GM23338 (cell line): ENCODE measurements at regions not wholly inside any gene's neighbourhood (a gene's known extent, or its start where the extent isn't known, plus 50 kb on each side); places are given as distances from the start of the nearest gene placed in this dataset.

Source experiments
- ATAC-seq: fragments of 200-7000 bp; cut with Tn5 transposase; 3 replicates; pipeline ENCODE4 v1.9.1; 2020
- DNase-seq: peaks from one replicate; pipeline ENCODE4 v3.0.0-alpha.2; 2015; ENCODE audit warnings: low spot score
- H2AFZ ChIP-seq: fragments of 200-600 bp; sonication (generic); 2 replicates; pipeline ENCODE4 v1.8.0; 2016; ENCODE audit warnings: antibody characterized with exemption, mild to moderate bottlenecking, moderate library complexity
- H3F3A ChIP-seq: fragments of 200-600 bp; sonication (generic); replicated peaks from 2 replicates; pipeline ENCODE4 v1.8.0; 2017; ENCODE audit warnings: antibody characterized with exemption, mixed run types, low read depth
- H3K27ac ChIP-seq: fragments of 200-600 bp; sonication (generic); 2 replicates; pipeline ENCODE4 v1.6.1; 2016; ENCODE audit warnings: low read depth
- H3K27me3 ChIP-seq: fragments of 200-600 bp; sonication (generic); 2 replicates; pipeline ENCODE4 v1.8.0; 2016; ENCODE audit warnings: mild to moderate bottlenecking, mixed run types, moderate library complexity; ENCODE audit not compliant: insufficient read depth
- H3K36me3 ChIP-seq: fragments of 200-600 bp; sonication (generic); 2 replicates; pipeline ENCODE4 v1.8.0; 2016; ENCODE audit warnings: mild to moderate bottlenecking; ENCODE audit not compliant: insufficient read depth
- H3K4me1 ChIP-seq: fragments of 200-600 bp; sonication (generic); 2 replicates; pipeline ENCODE4 v1.8.0; 2016; ENCODE audit warnings: mild to moderate bottlenecking, moderate library complexity; ENCODE audit not compliant: insufficient read depth
- H3K4me2 ChIP-seq: fragments of 200-600 bp; sonication (generic); 2 replicates; pipeline ENCODE4 v1.7.1; 2017; ENCODE audit warnings: mixed run types
- H3K4me3 ChIP-seq: fragments of 200-600 bp; sonication (generic); 2 replicates; pipeline ENCODE4 v1.6.1; 2016; ENCODE audit warnings: mixed run types
- H3K79me2 ChIP-seq: fragments of 200-600 bp; sonication (generic); replicated peaks from 2 replicates; pipeline ENCODE4 v1.8.0; 2017; ENCODE audit warnings: mild to moderate bottlenecking; ENCODE audit not compliant: insufficient read depth
- H3K9me2 ChIP-seq: fragments of 200-600 bp; sonication (generic); 2 replicates; pipeline ENCODE4 v1.8.0; 2017; ENCODE audit not compliant: insufficient read depth
- H4K20me1 ChIP-seq: fragments of 200-600 bp; sonication (generic); replicated peaks from 2 replicates; pipeline ENCODE4 v1.8.0; 2017; ENCODE audit warnings: mild to moderate bottlenecking; ENCODE audit not compliant: insufficient read depth
- H3K27ac Mint-ChIP-seq: 2 replicates; pipeline ENCODE4 v1.8.0; 2020; ENCODE audit warnings: inconsistent platforms, mild to moderate bottlenecking, moderate library complexity, mixed read lengths
- H3K27me3 Mint-ChIP-seq: 3 replicates; pipeline ENCODE4 v1.8.0; 2022; ENCODE audit warnings: low read depth, mild to moderate bottlenecking, moderate library complexity, mixed read lengths, inconsistent platforms; ENCODE audit not compliant: insufficient read depth, poor library complexity
- H3K36me3 Mint-ChIP-seq: 3 replicates; pipeline ENCODE4 v1.8.0; 2021; ENCODE audit warnings: low read depth, mild to moderate bottlenecking, inconsistent platforms, moderate library complexity, mixed read lengths
- H3K4me1 Mint-ChIP-seq: 3 replicates; pipeline ENCODE4 v1.8.0; 2020; ENCODE audit warnings: mild to moderate bottlenecking, inconsistent platforms, mixed read lengths
- H3K4me3 Mint-ChIP-seq: 3 replicates; pipeline ENCODE4 v1.8.0; 2021; ENCODE audit warnings: moderate library complexity, mild to moderate bottlenecking, inconsistent platforms, mixed read lengths
- H3K9me3 Mint-ChIP-seq: 3 replicates; pipeline ENCODE4 v1.8.0; 2020; ENCODE audit warnings: moderate library complexity, mild to moderate bottlenecking, inconsistent platforms, mixed read lengths
- EZH2 ChIP-seq: fragments of 200-600 bp; sonication (generic); IDR thresholded peaks from one replicate; pipeline ENCODE4 v1.8.0; 2017; ENCODE audit warnings: antibody characterized with exemption, mild to moderate bottlenecking, low read depth; ENCODE audit not compliant: unreplicated experiment
- JUNB ChIP-seq: IDR thresholded peaks from one replicate; pipeline ENCODE4 v1.6.1; 2016; ENCODE audit warnings: antibody characterized with exemption; ENCODE audit not compliant: unreplicated experiment
- STAT1 ChIP-seq: IDR thresholded peaks from one replicate; pipeline ENCODE4 v1.6.1; 2016; ENCODE audit warnings: antibody characterized with exemption; ENCODE audit not compliant: unreplicated experiment
- TF ChIP-seq, protein P1 (sequence below): fragments of 250-450 bp; sonication (Bioruptor Pico); IDR thresholded peaks from 2 replicates; pipeline ENCODE4 v1.5.0; 2020; ENCODE audit warnings: mild to moderate bottlenecking, moderate library complexity
- TF ChIP-seq, protein P2 (sequence below): IDR thresholded peaks from one replicate; pipeline ENCODE4 v1.6.1; 2018; ENCODE audit warnings: antibody characterized with exemption; ENCODE audit not compliant: unreplicated experiment

DNA sequence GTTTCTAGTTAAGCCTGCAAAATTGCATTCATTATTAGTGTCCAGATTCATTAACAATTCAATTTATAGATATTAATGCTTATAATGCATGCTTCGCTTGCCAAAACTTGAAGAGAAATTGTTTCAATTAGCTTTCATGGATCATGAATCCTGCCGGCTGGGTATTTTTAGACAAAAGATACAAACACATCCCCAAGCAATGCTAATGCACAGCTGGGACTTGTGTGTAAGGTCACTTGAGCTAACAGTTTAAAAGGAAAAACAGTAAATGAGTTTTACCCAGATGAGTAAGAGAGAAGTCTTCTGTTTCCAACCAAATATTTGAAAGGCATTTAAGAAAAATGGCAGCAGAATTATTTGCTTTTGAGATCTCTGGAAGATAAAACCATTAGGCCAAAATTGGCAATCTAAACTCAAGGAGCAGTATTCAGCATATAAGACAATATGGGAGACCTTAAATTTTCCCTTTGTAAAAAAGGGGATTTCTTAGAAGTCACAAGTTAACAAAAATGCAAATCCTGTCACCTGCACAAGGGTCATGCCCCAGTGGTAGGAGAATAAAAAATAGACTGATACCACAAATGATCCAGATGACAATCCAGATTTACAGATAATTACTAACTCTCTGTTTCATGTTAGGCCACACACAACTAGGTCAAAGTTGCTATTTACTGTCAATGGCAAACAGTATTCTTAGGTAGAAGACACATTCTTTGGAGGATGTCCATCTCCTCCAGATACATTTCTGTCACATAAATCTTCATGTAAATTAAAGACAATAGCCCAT is 418.4 kb upstream of the PMFBP1 start (continued):
- TF ChIP-seq, protein P1, sequence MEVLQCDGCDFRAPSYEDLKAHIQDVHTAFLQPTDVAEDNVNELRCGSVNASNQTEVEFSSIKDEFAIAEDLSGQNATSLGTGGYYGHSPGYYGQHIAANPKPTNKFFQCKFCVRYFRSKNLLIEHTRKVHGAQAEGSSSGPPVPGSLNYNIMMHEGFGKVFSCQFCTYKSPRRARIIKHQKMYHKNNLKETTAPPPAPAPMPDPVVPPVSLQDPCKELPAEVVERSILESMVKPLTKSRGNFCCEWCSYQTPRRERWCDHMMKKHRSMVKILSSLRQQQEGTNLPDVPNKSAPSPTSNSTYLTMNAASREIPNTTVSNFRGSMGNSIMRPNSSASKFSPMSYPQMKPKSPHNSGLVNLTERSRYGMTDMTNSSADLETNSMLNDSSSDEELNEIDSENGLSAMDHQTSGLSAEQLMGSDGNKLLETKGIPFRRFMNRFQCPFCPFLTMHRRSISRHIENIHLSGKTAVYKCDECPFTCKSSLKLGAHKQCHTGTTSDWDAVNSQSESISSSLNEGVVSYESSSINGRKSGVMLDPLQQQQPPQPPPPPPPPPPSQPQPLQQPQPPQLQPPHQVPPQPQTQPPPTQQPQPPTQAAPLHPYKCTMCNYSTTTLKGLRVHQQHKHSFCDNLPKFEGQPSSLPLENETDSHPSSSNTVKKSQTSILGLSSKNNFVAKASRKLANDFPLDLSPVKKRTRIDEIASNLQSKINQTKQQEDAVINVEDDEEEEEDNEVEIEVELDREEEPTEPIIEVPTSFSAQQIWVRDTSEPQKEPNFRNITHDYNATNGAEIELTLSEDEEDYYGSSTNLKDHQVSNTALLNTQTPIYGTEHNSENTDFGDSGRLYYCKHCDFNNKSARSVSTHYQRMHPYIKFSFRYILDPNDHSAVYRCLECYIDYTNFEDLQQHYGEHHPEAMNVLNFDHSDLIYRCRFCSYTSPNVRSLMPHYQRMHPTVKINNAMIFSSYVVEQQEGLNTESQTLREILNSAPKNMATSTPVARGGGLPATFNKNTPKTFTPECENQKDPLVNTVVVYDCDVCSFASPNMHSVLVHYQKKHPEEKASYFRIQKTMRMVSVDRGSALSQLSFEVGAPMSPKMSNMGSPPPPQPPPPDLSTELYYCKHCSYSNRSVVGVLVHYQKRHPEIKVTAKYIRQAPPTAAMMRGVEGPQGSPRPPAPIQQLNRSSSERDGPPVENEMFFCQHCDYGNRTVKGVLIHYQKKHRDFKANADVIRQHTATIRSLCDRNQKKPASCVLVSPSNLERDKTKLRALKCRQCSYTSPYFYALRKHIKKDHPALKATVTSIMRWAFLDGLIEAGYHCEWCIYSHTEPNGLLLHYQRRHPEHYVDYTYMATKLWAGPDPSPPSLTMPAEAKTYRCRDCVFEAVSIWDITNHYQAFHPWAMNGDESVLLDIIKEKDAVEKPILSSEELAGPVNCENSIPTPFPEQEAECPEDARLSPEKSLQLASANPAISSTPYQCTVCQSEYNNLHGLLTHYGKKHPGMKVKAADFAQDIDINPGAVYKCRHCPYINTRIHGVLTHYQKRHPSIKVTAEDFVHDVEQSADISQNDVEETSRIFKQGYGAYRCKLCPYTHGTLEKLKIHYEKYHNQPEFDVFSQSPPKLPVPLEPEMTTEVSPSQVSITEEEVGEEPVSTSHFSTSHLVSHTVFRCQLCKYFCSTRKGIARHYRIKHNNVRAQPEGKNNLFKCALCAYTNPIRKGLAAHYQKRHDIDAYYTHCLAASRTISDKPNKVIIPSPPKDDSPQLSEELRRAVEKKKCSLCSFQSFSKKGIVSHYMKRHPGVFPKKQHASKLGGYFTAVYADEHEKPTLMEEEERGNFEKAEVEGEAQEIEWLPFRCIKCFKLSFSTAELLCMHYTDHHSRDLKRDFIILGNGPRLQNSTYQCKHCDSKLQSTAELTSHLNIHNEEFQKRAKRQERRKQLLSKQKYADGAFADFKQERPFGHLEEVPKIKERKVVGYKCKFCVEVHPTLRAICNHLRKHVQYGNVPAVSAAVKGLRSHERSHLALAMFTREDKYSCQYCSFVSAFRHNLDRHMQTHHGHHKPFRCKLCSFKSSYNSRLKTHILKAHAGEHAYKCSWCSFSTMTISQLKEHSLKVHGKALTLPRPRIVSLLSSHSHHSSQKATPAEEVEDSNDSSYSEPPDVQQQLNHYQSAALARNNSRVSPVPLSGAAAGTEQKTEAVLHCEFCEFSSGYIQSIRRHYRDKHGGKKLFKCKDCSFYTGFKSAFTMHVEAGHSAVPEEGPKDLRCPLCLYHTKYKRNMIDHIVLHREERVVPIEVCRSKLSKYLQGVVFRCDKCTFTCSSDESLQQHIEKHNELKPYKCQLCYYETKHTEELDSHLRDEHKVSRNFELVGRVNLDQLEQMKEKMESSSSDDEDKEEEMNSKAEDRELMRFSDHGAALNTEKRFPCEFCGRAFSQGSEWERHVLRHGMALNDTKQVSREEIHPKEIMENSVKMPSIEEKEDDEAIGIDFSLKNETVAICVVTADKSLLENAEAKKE (CRISPR knock-in tag), result no peak

DNA sequence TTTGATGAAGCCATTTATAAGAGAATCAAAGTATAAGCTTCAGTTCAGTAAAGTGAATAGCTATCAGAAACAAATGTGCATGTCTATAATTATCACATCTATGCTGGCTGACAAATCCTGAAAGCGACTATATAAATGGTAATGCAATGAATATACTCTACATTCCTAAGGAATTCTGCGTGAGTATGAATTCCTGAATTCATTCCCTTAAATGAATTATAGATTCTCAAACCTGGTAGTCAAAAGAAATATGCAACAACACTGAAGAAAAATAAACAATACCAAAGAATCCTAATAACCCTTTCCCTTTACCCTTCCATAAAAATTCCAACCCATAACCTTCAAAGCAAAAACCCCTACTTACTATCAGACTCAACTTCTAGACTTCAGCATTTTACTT is 416.6 kb upstream of the PMFBP1 start:
- Mint-ChIP-seq H3K9me3 (peaks cover 2% of the 10 kb centered on the region; the same call in 2 of the 3 replicates), H3K36me3 (no peaks in the 10 kb centered on the region; the same call in 2 of the 3 replicates), H3K4me1 (peaks cover 7% of the 10 kb centered on the region), H3K27me3 (no peaks in the 10 kb centered on the region), H3K4me3 (no peak overlapping the region), H3K27ac (no peak overlapping the region)
- peaks cover 8% of the 10 kb centered on the region; the same call in 1 of the 2 replicates for H4K20me1 ChIP-seq
- H2AFZ ChIP-seq, result no peak overlapping the region
- ATAC-seq (no peak), DNase-seq (no peak)
- H3K9me2 ChIP-seq, result no peaks in the 10 kb centered on the region
- no peaks in the 10 kb centered on the region for H3K36me3 ChIP-seq
- no peaks in the 10 kb centered on the region; the same call in none of the 2 replicates for H3K79me2 ChIP-seq
- H3K4me3 ChIP-seq, result no peak overlapping the region
- H3K27ac ChIP-seq, result no peak overlapping the region
- H3K27me3 ChIP-seq, result no peaks in the 10 kb centered on the region
- H3F3A ChIP-seq, result no peaks in the 10 kb centered on the region
- no peak overlapping the region for H3K4me2 ChIP-seq
- H3K4me1 ChIP-seq, result peaks cover 5% of the 10 kb centered on the region; the same call in 1 of the 2 replicates
- TF ChIP-seq EZH2 (no peak), STAT1 (no peak), JUNB (no peak)
- TF ChIP-seq, protein P2, sequence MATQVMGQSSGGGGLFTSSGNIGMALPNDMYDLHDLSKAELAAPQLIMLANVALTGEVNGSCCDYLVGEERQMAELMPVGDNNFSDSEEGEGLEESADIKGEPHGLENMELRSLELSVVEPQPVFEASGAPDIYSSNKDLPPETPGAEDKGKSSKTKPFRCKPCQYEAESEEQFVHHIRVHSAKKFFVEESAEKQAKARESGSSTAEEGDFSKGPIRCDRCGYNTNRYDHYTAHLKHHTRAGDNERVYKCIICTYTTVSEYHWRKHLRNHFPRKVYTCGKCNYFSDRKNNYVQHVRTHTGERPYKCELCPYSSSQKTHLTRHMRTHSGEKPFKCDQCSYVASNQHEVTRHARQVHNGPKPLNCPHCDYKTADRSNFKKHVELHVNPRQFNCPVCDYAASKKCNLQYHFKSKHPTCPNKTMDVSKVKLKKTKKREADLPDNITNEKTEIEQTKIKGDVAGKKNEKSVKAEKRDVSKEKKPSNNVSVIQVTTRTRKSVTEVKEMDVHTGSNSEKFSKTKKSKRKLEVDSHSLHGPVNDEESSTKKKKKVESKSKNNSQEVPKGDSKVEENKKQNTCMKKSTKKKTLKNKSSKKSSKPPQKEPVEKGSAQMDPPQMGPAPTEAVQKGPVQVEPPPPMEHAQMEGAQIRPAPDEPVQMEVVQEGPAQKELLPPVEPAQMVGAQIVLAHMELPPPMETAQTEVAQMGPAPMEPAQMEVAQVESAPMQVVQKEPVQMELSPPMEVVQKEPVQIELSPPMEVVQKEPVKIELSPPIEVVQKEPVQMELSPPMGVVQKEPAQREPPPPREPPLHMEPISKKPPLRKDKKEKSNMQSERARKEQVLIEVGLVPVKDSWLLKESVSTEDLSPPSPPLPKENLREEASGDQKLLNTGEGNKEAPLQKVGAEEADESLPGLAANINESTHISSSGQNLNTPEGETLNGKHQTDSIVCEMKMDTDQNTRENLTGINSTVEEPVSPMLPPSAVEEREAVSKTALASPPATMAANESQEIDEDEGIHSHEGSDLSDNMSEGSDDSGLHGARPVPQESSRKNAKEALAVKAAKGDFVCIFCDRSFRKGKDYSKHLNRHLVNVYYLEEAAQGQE, result no peak
